ENCODE measurements at regions not wholly inside any gene's neighbourhood (a gene's known extent, or its start where the extent isn't known, plus 50 kb on each side); places are given as distances from the start of the nearest gene placed in this dataset.

GRCh38 chr3:137695351-137695750 lies 68.8 kb upstream of the SOX14 start:
- TF ChIP-seq POLR2A (IDR thresholded peaks at IDR 0.05) (no peak), CTCF (IDR thresholded peaks at IDR 0.05) (no peak)
